ENCODE measurements at regions not wholly inside any gene's neighbourhood (a gene's known extent, or its start where the extent isn't known, plus 50 kb on each side); places are given as distances from the start of the nearest gene placed in this dataset.

DNA sequence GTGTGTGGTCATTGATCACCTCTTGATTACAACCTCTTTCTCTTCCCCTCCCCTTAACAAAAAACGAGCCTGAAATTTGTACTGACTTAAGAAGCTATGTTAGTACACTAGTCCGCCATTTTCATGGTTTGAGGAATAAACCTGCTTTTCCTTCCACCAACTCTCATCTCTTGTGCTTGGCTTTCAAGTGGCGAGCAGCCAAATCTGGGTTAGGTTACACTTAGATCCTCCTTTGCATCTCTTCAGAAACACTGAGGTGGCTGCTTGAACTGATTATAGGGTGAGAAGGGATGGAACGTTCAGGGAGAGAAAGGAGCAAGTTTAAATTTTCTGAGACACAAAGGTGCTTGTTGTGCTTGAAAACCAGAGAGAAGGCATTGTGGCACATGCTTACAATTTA is 2171.4 kb downstream of the LRRC4C start:
- TF ChIP-seq TAF1 (IDR thresholded peaks at IDR 0.05; ENCODE audit: borderline replicate concordance, low read depth, low read length) (no peak), POLR2A (IDR thresholded peaks at IDR 0.05; ENCODE audit: low read depth, low read length) (no peak), POLR2AphosphoS5 (IDR thresholded peaks at IDR 0.05; ENCODE audit: low read depth, low read length) (no peak)
- DNase-seq (ENCODE audit: insufficient read length) (no peak), FAIRE-seq (no peak)

DNA sequence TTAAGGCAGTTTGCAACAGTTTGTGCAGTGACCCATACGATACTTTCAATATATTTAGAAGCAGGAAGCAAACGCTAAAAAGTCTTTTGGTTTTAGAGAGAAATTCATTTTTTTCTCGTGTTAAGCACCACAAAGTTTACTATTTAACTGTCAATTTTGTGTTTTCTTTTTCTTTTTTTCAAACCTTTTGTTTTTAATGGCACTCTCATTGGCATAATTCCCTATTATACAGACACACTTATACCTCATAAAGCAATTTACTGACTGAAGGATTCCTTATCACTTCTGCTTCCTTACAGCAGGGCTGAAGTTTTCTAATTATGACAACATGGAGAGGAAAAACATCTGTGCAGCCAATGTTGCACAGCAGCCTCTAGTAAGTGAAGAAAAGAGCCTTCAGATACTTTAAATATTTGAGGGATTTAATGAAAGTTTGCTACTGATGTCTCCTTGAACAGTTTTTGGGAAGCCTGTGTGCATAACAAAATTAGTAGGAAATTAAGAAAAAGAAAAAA is 2191.2 kb downstream of the LRRC4C start:
- DNase-seq (ENCODE audit: insufficient read length): no peak
- no peak for TF ChIP-seq TAF1 (IDR thresholded peaks at IDR 0.05; ENCODE audit: borderline replicate concordance, low read depth, low read length)
- no peak for TF ChIP-seq POLR2AphosphoS5 (IDR thresholded peaks at IDR 0.05; ENCODE audit: low read depth, low read length)
- no peak for TF ChIP-seq POLR2A (IDR thresholded peaks at IDR 0.05; ENCODE audit: low read depth, low read length)
- no peak for FAIRE-seq

DNA sequence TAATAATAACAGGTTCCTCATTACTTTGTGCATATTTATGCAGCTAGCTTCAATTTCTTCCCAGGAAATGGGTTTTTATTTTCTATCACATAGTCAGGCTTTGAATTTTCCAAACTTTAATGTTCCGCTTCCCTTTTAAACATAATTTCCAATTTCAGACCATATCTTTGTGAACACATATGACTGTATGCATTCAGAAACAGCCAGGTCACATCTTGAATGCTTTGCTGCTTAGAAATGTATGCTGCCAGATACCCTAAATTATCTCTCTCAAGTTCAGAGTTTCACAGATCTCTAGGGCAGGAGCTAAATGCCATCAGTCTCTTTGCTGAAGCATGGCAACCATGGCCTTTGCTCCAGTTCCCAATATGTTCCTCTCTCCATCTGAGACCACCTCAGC is 2203.8 kb downstream of the LRRC4C start:
- DNase-seq (ENCODE audit: insufficient read length) (no peak), FAIRE-seq (no peak)
- no peak for TF ChIP-seq POLR2A (IDR thresholded peaks at IDR 0.05; ENCODE audit: low read depth, low read length)
- TF ChIP-seq POLR2AphosphoS5 (IDR thresholded peaks at IDR 0.05; ENCODE audit: low read depth, low read length): no peak
- TF ChIP-seq TAF1 (IDR thresholded peaks at IDR 0.05; ENCODE audit: borderline replicate concordance, low read depth, low read length): no peak

DNA sequence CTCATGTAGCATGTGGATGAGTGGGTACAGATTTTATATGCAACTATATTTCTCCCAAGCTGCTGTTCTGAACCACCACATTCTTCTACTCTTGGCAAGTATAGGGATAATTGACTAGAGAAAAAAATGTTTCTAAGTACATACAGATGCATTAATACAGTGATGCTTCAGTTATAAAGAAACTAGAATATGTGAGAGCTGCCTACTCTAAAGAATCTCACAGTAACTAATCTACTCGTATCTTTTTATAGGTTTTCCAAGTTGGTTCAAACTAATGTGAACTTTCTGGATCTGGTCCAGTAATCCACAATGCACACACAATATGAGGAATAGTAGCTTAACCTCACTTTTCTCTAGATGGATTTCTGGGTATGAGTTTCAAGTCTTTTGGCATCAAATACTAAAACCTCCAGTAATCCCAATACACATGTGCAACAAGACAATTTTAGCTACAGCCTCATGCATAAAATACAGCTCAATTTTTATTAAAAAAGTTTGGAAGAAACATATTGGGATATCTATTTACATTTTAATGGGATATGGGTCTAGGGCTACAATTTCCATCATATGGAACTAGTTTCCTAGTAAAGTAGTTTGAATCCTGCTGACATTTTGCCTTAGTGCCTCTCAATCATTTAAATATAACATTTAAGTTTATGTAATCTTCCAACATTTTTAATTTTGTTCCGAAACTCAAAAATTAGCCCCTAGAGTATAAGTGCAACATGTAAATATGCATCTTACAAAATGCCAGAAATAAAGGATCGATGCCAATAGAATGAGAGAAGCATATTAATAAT is 2209.7 kb downstream of the LRRC4C start:
- TF ChIP-seq POLR2AphosphoS5 (IDR thresholded peaks at IDR 0.05; ENCODE audit: low read depth, low read length): no peak
- TF ChIP-seq TAF1 (IDR thresholded peaks at IDR 0.05; ENCODE audit: borderline replicate concordance, low read depth, low read length): no peak
- TF ChIP-seq POLR2A (IDR thresholded peaks at IDR 0.05; ENCODE audit: low read depth, low read length): no peak
- no peak for DNase-seq (ENCODE audit: insufficient read length)
- FAIRE-seq: no peak

DNA sequence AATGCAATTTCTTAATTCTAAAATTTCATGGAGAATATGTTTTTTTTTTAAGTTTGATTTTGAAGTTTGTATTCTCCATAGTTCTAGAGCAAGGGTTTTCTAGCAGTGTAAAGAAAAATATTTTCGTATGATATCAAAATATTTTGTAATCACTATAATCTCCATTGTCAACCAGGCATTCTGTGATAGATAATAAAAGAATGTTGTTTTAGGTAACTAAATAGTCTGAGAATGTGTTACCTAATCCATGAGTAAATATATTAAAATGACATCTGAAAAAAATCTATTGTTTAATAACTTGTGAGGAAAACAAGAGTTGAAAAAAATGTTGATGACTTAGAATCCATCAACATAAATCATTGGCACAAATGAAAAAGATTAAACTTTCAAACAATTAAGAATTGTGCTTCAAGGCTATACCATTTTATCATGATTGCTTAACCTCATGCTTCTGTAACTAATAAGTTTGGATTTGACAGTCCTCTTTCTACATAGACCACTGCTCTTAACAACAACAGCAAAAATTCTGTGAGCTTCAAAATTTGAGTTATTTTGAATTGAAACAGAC is 2211.8 kb downstream of the LRRC4C start:
- TF ChIP-seq TAF1 (IDR thresholded peaks at IDR 0.05; ENCODE audit: borderline replicate concordance, low read depth, low read length) (no peak), POLR2A (IDR thresholded peaks at IDR 0.05; ENCODE audit: low read depth, low read length) (no peak), POLR2AphosphoS5 (IDR thresholded peaks at IDR 0.05; ENCODE audit: low read depth, low read length) (no peak)
- FAIRE-seq (no peak), DNase-seq (ENCODE audit: insufficient read length) (no peak)

DNA sequence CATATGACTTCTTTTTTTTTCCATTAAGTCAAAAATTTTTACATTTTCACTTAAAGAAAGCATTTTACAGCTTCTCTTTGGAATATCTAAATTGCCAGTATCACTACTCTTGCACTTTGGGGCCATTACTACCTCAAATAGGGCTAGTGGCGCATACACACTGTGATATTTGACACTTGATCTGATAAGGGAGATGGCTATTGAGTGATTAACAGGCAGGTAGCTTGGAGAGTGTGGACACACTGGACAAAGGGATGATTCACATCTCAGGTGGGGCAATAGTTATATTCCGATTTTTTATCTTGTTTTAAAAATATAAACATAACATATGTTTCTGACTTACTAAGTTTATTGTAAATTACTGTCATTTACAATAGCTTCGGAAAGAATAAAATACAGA is 2219.9 kb downstream of the LRRC4C start:
- FAIRE-seq: no peak
- no peak for DNase-seq (ENCODE audit: insufficient read length)
- TF ChIP-seq POLR2AphosphoS5 (IDR thresholded peaks at IDR 0.05; ENCODE audit: low read depth, low read length) (no peak), TAF1 (IDR thresholded peaks at IDR 0.05; ENCODE audit: borderline replicate concordance, low read depth, low read length) (no peak), POLR2A (IDR thresholded peaks at IDR 0.05; ENCODE audit: low read depth, low read length) (no peak)

DNA sequence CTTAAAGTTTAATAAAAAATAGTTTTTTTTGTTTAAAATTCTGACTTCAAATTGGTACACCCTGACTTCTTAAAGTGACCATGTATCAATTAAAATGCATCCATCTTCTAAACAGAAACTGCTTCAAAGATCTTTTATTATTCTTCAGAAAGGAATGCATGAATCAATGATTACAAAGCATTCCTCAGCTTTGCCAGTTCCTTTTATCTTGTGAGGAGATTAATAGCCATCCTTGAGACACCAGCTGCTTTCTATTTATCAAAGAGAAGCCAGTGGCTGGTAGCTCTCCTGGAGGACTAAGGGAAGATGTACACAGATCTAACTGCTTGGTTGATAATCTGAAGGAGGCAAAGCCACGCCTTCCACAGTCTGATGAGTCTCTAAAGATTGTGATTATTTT is 2222.5 kb downstream of the LRRC4C start:
- FAIRE-seq (no peak), DNase-seq (ENCODE audit: insufficient read length) (no peak)
- TF ChIP-seq POLR2A (IDR thresholded peaks at IDR 0.05; ENCODE audit: low read depth, low read length) (no peak), POLR2AphosphoS5 (IDR thresholded peaks at IDR 0.05; ENCODE audit: low read depth, low read length) (no peak), TAF1 (IDR thresholded peaks at IDR 0.05; ENCODE audit: borderline replicate concordance, low read depth, low read length) (no peak)

DNA sequence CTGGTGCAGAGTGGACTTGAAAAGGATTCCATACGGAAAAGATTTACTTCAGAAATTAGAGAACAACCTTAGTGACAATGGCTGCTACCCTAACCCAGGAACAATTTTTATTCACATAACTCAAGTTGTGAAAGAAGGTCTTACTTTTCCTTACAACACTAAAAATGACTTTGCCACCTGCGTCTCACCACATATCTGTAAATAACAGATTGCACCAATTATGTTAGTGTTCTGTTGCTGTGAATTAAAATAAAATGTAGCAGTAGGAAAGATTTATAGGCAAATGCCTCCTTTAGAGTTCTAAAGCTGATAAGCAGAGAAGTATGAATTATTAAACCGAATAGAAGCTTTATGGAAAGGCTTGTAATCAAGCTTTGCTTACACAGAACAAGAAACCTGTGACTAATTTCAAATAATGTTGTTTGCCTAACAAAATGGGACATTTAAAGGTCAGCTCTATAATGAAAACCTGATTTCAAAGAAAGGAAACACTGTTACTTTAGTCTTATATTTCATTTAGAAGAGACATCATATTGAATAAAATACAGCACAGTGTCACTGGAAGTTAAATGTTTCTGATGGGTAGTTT is 2237.8 kb downstream of the LRRC4C start:
- FAIRE-seq: no peak
- TF ChIP-seq POLR2A (IDR thresholded peaks at IDR 0.05; ENCODE audit: low read depth, low read length): no peak
- no peak for TF ChIP-seq POLR2AphosphoS5 (IDR thresholded peaks at IDR 0.05; ENCODE audit: low read depth, low read length)
- TF ChIP-seq TAF1 (IDR thresholded peaks at IDR 0.05; ENCODE audit: borderline replicate concordance, low read depth, low read length): no peak
- no peak for DNase-seq (ENCODE audit: insufficient read length)

DNA sequence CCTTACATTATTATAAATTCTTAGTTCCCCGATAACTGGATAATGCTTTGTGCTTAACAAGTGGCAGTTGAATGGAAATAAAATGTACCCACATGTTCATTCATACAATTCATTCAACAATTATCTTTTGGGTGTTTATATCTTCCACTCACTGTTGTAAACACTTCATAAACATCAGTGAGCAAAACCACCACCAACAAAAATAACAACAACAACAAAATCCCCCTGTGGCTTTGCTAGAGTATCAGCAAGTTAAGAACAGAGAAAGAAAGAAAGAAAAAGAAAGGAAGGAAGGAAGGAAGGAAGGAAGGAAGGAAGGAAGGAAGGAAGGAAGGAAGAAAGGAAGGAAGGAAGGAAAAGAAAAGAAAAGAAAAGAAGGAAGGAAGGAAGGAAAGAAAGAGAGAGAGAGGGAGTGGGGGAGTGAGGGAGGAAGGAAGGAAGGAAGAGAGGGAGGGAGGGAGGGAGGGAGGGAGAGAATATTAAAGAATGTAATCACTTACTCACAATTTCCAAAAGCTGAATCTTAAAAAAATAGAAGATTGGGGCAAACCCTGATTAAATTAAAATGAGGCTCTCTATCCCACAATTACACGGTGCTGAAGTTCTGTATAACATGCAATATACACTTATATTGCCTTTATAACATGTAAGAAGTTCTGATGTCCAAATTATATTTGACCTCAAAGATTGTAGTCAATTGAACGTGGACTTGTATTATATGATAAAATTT is 2238.8 kb downstream of the LRRC4C start:
- FAIRE-seq (no peak), DNase-seq (ENCODE audit: insufficient read length) (no peak)
- no peak for TF ChIP-seq TAF1 (IDR thresholded peaks at IDR 0.05; ENCODE audit: borderline replicate concordance, low read depth, low read length)
- no peak for TF ChIP-seq POLR2AphosphoS5 (IDR thresholded peaks at IDR 0.05; ENCODE audit: low read depth, low read length)

DNA sequence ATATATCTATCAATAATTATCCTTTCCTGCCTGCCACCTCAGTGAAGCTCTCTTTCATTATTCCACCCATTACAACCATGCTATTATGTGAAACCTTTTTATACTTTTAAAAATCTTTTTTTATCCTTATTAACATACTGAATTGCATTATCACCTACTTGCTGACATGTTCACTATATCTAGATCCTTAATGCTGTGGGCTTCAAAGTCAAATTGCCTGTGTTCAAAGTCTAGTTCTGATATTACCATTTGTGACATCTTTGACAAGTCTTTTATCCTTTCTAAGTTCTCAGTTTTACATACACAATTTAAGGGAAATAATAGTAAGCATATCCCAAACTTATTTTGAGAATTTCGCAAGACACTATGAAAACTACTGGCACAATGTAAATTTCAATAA is 2239.4 kb downstream of the LRRC4C start:
- FAIRE-seq (no peak), DNase-seq (ENCODE audit: insufficient read length) (no peak)

DNA sequence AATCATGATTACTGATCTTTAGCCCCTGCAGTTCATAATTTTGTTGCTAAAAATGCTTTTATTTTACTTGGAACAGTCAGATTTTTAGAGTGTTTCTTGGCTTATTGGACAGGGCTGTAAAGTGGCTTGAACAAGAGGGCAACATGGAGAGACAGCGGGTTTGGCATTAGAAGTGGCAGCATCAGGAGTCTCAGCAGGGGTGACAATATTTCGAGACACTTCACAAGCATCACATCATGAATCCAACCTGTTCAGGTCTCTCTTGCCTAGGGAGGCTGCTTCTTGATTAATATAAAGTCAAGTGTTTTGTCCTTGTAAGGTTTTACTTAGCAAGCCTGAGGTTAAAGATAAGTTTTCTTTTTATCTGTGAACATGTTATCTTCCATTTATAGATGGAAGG is 2249.5 kb downstream of the LRRC4C start:
- no peak for DNase-seq (ENCODE audit: insufficient read length)
- FAIRE-seq: no peak
- TF ChIP-seq POLR2A (IDR thresholded peaks at IDR 0.05; ENCODE audit: low read depth, low read length): no peak
- no peak for TF ChIP-seq POLR2AphosphoS5 (IDR thresholded peaks at IDR 0.05; ENCODE audit: low read depth, low read length)
- TF ChIP-seq TAF1 (IDR thresholded peaks at IDR 0.05; ENCODE audit: borderline replicate concordance, low read depth, low read length): no peak

More for the DNA sequence above, 2239.4 kb downstream of the LRRC4C start:
- TF ChIP-seq POLR2AphosphoS5 (IDR thresholded peaks at IDR 0.05; ENCODE audit: low read depth, low read length): no peak
- no peak for TF ChIP-seq POLR2A (IDR thresholded peaks at IDR 0.05; ENCODE audit: low read depth, low read length)
- no peak for TF ChIP-seq TAF1 (IDR thresholded peaks at IDR 0.05; ENCODE audit: borderline replicate concordance, low read depth, low read length)
